ENCODE measurements at regions not wholly inside any gene's neighbourhood (a gene's known extent, or its start where the extent isn't known, plus 50 kb on each side); places are given as distances from the start of the nearest gene placed in this dataset.

DNA sequence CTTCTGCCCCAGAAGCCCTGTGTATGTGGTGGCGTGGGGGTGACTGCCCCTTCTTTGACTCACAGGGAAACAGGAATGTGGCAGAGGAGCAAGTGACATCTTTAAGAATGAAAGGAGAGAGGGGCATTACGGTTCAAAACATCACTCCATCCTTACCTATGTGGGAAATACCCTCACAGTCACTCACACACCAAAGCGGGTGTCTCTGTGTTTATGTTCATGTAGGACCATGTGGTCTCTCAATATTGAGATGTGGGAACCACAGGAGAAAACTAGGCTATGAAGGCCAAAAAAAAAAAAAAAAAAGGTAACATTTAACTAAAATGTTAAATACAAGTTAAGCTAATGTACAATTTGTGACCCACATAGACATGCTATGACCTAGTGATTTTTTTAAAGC, 153.6 kb upstream of the GPR12 start:
- ChIA-PET CTCF (interaction anchor here (0.6 to 3.3 kb wide), 8 partner anchors 16 to 1199 kb away, joined by 3 to 30 read pairs (median 4); no protein-coding TSS in a partner anchor), POLR2A (interaction anchor here (0.6 kb wide), 1 partner anchor 333 kb away, joined by 4 read pairs; no protein-coding TSS in a partner anchor)
- H3K36me3 Mint-ChIP-seq (ENCODE audit: insufficient read depth, unreplicated experiment), result no peaks in the 10 kb centered on the region
- peaks cover 10% of the 10 kb centered on the region for H3K4me1 Mint-ChIP-seq (ENCODE audit: insufficient read depth, unreplicated experiment)
- no peak for DNase-seq (ENCODE audit: unreplicated experiment)
- intact Hi-C loops (cut with micrococcal nuclease), result no loop called here
- peak overlapping the region; percentile 49 for H3K27ac Mint-ChIP-seq (ENCODE audit: low read depth, unreplicated experiment)
- H3K27me3 Mint-ChIP-seq (ENCODE audit: insufficient read depth, unreplicated experiment), result peaks cover 23% of the 10 kb centered on the region
- H3K4me3 Mint-ChIP-seq (ENCODE audit: unreplicated experiment), result no peak overlapping the region
- BruUV-seq (replicated peaks), result no TSS peak
- TF ChIP-seq, protein P1, sequence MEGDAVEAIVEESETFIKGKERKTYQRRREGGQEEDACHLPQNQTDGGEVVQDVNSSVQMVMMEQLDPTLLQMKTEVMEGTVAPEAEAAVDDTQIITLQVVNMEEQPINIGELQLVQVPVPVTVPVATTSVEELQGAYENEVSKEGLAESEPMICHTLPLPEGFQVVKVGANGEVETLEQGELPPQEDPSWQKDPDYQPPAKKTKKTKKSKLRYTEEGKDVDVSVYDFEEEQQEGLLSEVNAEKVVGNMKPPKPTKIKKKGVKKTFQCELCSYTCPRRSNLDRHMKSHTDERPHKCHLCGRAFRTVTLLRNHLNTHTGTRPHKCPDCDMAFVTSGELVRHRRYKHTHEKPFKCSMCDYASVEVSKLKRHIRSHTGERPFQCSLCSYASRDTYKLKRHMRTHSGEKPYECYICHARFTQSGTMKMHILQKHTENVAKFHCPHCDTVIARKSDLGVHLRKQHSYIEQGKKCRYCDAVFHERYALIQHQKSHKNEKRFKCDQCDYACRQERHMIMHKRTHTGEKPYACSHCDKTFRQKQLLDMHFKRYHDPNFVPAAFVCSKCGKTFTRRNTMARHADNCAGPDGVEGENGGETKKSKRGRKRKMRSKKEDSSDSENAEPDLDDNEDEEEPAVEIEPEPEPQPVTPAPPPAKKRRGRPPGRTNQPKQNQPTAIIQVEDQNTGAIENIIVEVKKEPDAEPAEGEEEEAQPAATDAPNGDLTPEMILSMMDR (IDR thresholded peaks at IDR 0.05; ENCODE audit: unreplicated experiment), result no peak
- no peaks in the 10 kb centered on the region for H3K9me3 Mint-ChIP-seq (ENCODE audit: unreplicated experiment)

DNA sequence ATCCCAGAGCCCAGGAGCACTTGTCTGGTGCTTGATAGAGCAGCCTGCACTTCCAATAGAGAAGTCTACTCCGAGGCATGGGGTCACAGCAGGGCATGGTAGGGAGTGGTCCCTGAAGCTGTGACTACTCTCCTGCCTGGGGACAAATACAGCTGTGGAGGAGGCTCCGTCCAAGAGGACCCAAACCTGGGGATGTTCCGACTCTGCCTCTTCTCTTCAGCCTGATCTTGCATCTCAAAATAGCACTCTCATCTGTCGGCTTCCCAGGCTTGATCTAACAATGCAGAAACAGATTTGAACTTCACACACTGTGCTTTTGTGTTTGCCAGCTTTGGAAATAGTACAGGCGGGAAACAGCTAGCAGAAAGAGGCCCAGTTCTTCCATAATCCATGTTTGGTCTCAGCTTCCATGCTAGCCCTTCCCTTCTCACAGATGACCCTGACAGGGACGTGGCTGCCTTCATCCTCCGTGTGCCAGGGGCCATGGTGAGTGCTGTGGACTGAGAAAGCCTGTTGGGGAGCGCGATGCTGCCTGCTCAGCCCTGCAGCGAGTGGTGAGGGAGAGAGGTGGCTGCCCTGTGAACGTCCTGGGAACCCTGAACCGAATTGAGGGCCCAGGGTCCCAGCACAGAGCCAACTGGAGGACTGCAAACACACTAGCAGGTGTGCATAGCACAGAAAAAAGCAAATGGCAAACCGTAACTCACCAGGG, 150.3 kb upstream of the GPR12 start:
- no peak for DNase-seq (ENCODE audit: unreplicated experiment)
- Mint-ChIP-seq H3K36me3 (ENCODE audit: insufficient read depth, unreplicated experiment) (no peaks in the 10 kb centered on the region), H3K4me3 (ENCODE audit: unreplicated experiment) (no peak overlapping the region), H3K4me1 (ENCODE audit: insufficient read depth, unreplicated experiment) (peaks cover 10% of the 10 kb centered on the region), H3K27ac (ENCODE audit: low read depth, unreplicated experiment) (no peak overlapping the region), H3K27me3 (ENCODE audit: insufficient read depth, unreplicated experiment) (peaks cover 55% of the 10 kb centered on the region), H3K9me3 (ENCODE audit: unreplicated experiment) (no peaks in the 10 kb centered on the region)
- CTCF ChIA-PET, result interaction anchor here (1.1 to 1.8 kb wide), 2 partner anchors 19 to 1535 kb away, joined by 3 to 7 read pairs; no protein-coding TSS in a partner anchor
- no TSS peak for BruUV-seq (replicated peaks)
- TF ChIP-seq, protein P1 (IDR thresholded peaks at IDR 0.05; ENCODE audit: unreplicated experiment), result no peak
- POLR2A ChIA-PET, result no interaction called here
- intact Hi-C loops (cut with micrococcal nuclease), result no loop called here

DNA sequence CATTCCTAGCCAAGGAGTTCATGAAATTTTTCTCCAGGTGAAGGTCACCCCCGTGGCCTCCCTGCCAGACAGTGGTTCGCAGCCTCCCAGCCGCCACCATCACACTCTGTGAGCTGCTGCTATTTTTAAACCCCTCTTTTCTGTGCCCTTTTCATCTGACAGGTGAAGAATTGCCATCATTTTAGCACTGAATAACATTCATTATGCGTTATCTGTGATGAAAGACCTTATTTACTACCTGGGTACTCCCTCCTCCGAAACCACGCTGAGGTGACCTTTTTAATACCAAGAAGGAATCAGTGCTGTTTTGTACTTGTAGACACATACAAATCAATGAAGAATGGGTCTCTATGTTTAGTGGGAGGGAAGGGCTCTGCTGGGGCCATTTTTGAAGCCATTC, 148.9 kb upstream of the GPR12 start:
- ChIA-PET CTCF (interaction anchor here (0.6 kb wide), 1 partner anchor 226 kb away, joined by 3 read pairs; no protein-coding TSS in a partner anchor), POLR2A (no interaction called here)
- Mint-ChIP-seq H3K4me1 (ENCODE audit: insufficient read depth, unreplicated experiment) (peaks cover 1% of the 10 kb centered on the region), H3K9me3 (ENCODE audit: unreplicated experiment) (no peaks in the 10 kb centered on the region), H3K36me3 (ENCODE audit: insufficient read depth, unreplicated experiment) (no peaks in the 10 kb centered on the region), H3K27ac (ENCODE audit: low read depth, unreplicated experiment) (no peak overlapping the region), H3K4me3 (ENCODE audit: unreplicated experiment) (no peak overlapping the region), H3K27me3 (ENCODE audit: insufficient read depth, unreplicated experiment) (peaks cover 69% of the 10 kb centered on the region)
- intact Hi-C loops (cut with micrococcal nuclease), result no loop called here
- DNase-seq (ENCODE audit: unreplicated experiment), result no peak
- BruUV-seq (replicated peaks), result no TSS peak
- TF ChIP-seq, protein P1 (IDR thresholded peaks at IDR 0.05; ENCODE audit: unreplicated experiment), result no peak

DNA sequence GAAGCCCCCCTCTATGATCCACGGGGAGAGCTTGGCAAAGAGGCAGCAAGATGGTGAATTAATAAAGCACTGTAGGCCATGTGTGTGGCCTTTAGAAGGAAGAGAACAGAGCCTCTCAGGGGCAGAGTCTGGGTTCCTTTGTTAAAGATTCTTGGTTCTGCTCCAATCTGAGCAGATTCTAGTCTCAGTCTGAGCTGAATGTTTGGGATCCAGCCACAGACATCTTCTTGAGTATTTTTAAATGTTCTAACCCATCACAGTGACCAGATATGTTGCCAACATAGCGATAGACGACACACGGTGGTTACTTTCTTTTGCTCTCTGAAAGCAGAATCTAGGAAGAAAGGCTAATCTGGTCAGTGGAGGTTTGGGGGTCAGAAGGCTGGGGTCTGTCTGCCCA, 147.5 kb upstream of the GPR12 start:
- POLR2A ChIA-PET, result no interaction called here
- Mint-ChIP-seq H3K27me3 (ENCODE audit: insufficient read depth, unreplicated experiment) (peaks cover 83% of the 10 kb centered on the region), H3K27ac (ENCODE audit: low read depth, unreplicated experiment) (no peak overlapping the region), H3K36me3 (ENCODE audit: insufficient read depth, unreplicated experiment) (peaks cover 5% of the 10 kb centered on the region), H3K9me3 (ENCODE audit: unreplicated experiment) (no peaks in the 10 kb centered on the region), H3K4me1 (ENCODE audit: insufficient read depth, unreplicated experiment) (no peaks in the 10 kb centered on the region), H3K4me3 (ENCODE audit: unreplicated experiment) (no peak overlapping the region)
- intact Hi-C loops (cut with micrococcal nuclease), result no loop called here
- BruUV-seq (replicated peaks), result no TSS peak
- CTCF ChIA-PET, result interaction anchor here (0.6 to 1.3 kb wide), 5 partner anchors 22 to 872 kb away, joined by 3 read pairs; partner anchors contain the start of gene WASF3
- no peak for DNase-seq (ENCODE audit: unreplicated experiment)
- TF ChIP-seq, protein P1 (IDR thresholded peaks at IDR 0.05; ENCODE audit: unreplicated experiment), result no peak

All from MCF 10A (cell line).